WTC11 (cell line): ENCODE measurements at regions not wholly inside any gene's neighbourhood (a gene's known extent, or its start where the extent isn't known, plus 50 kb on each side); places are given as distances from the start of the nearest gene placed in this dataset.

Experiments
- FOXK1 ChIP-seq: sonication (generic); formaldehyde crosslinking; IDR thresholded peaks from 2 replicates; pipeline ENCODE4 v1.8.0; 2022; ENCODE audit warnings: mild to moderate bottlenecking, moderate library complexity, missing genetic modification reagents
- NR2C2 ChIP-seq: sonication (generic); formaldehyde crosslinking; IDR thresholded peaks from 2 replicates; pipeline ENCODE4 v1.8.0; 2022; ENCODE audit warnings: mild to moderate bottlenecking, missing genetic modification reagents
- TF ChIP-seq, protein P1 (sequence below): fragments of 200-600 bp; IDR thresholded peaks from 2 replicates; pipeline ENCODE4 v1.8.0; 2022; ENCODE audit warnings: antibody characterized with exemption
- TF ChIP-seq, protein P2 (sequence below): sonication (generic); formaldehyde crosslinking; IDR thresholded peaks from 2 replicates; pipeline ENCODE4 v1.8.1; 2023; ENCODE audit warnings: mild to moderate bottlenecking, moderate library complexity, missing genetic modification reagents
- TF ChIP-seq, protein P3 (sequence below): sonication (generic); formaldehyde crosslinking; IDR thresholded peaks from 2 replicates; pipeline ENCODE4 v1.8.0; 2022; ENCODE audit warnings: missing genetic modification reagents

DNA sequence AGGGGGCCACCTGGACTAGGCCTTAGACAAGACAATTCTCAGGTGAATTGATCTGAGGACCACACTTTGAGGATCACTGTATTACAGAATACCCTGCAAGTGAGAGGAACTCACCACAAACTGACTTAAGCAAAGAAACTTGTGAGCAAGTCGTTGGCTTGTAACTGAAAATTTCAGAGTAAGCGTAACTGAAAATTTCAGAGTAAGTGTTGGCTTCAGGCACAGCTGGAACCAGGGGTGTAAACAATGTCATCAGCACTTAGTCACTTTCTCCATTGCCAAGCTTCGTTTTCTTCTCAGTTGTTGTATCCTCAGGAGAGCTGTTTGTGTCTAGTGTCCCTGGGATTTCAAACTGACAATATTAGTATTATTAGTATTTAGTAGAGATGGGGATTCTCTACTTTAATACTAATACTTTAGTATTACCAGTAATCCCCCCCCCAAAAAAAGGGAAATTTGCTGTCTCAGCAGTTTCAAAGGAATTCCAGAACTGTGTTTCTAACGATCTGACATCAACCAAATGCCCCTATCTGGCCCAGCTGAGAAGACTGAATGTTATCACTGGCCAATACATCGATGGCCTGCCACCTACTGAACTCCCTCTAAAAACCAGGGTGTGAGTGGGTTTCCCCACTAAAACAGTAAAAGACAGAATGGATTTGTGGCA is 474.4 kb downstream of the NTRK3 start:
- no peak for TF ChIP-seq NR2C2
- TF ChIP-seq, protein P1, sequence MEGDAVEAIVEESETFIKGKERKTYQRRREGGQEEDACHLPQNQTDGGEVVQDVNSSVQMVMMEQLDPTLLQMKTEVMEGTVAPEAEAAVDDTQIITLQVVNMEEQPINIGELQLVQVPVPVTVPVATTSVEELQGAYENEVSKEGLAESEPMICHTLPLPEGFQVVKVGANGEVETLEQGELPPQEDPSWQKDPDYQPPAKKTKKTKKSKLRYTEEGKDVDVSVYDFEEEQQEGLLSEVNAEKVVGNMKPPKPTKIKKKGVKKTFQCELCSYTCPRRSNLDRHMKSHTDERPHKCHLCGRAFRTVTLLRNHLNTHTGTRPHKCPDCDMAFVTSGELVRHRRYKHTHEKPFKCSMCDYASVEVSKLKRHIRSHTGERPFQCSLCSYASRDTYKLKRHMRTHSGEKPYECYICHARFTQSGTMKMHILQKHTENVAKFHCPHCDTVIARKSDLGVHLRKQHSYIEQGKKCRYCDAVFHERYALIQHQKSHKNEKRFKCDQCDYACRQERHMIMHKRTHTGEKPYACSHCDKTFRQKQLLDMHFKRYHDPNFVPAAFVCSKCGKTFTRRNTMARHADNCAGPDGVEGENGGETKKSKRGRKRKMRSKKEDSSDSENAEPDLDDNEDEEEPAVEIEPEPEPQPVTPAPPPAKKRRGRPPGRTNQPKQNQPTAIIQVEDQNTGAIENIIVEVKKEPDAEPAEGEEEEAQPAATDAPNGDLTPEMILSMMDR, result no peak
- TF ChIP-seq FOXK1 (CRISPR knock-in tag), result no peak
- TF ChIP-seq, protein P2, sequence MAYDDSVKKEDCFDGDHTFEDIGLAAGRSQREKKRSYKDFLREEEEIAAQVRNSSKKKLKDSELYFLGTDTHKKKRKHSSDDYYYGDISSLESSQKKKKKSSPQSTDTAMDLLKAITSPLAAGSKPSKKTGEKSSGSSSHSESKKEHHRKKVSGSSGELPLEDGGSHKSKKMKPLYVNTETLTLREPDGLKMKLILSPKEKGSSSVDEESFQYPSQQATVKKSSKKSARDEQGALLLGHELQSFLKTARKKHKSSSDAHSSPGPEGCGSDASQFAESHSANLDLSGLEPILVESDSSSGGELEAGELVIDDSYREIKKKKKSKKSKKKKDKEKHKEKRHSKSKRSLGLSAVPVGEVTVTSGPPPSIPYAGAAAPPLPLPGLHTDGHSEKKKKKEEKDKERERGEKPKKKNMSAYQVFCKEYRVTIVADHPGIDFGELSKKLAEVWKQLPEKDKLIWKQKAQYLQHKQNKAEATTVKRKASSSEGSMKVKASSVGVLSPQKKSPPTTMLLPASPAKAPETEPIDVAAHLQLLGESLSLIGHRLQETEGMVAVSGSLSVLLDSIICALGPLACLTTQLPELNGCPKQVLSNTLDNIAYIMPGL, result no peak
- TF ChIP-seq, protein P3, sequence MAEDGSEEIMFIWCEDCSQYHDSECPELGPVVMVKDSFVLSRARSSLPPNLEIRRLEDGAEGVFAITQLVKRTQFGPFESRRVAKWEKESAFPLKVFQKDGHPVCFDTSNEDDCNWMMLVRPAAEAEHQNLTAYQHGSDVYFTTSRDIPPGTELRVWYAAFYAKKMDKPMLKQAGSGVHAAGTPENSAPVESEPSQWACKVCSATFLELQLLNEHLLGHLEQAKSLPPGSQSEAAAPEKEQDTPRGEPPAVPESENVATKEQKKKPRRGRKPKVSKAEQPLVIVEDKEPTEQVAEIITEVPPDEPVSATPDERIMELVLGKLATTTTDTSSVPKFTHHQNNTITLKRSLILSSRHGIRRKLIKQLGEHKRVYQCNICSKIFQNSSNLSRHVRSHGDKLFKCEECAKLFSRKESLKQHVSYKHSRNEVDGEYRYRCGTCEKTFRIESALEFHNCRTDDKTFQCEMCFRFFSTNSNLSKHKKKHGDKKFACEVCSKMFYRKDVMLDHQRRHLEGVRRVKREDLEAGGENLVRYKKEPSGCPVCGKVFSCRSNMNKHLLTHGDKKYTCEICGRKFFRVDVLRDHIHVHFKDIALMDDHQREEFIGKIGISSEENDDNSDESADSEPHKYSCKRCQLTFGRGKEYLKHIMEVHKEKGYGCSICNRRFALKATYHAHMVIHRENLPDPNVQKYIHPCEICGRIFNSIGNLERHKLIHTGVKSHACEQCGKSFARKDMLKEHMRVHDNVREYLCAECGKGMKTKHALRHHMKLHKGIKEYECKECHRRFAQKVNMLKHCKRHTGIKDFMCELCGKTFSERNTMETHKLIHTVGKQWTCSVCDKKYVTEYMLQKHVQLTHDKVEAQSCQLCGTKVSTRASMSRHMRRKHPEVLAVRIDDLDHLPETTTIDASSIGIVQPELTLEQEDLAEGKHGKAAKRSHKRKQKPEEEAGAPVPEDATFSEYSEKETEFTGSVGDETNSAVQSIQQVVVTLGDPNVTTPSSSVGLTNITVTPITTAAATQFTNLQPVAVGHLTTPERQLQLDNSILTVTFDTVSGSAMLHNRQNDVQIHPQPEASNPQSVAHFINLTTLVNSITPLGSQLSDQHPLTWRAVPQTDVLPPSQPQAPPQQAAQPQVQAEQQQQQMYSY (CRISPR knock-in tag), result no peak
